HL-60 (cell line): ENCODE measurements at regions not wholly inside any gene's neighbourhood (a gene's known extent, or its start where the extent isn't known, plus 50 kb on each side); places are given as distances from the start of the nearest gene placed in this dataset.

Source experiments
- DNase-seq, 2 experiments: peaks; one replicate each; pipeline ENCODE4 v3.0.0-alpha.2; 2010 to 2020; ENCODE audit warnings: low read depth in 1 of 2, low spot score in 1 of 2
- H3K27ac ChIP-seq: fragments of 250-450 bp; sonication (Bioruptor Pico); replicated peaks from 2 replicates; pipeline ENCODE4 v1.5.1; 2020; ENCODE audit warnings: mild to moderate bottlenecking, moderate library complexity
- H3K27me3 ChIP-seq: fragments of 250-450 bp; sonication (Bioruptor Pico); 2 replicates; pipeline ENCODE4 v1.5.1; 2021; ENCODE audit warnings: mild to moderate bottlenecking, moderate library complexity; ENCODE audit not compliant: insufficient read depth, poor library complexity, severe bottlenecking
- H3K4me3 ChIP-seq: replicated peaks from 2 replicates; pipeline ENCODE4 v1.5.1; 2011; ENCODE audit warnings: mild to moderate bottlenecking, control low read depth, low read length; ENCODE audit not compliant: insufficient read depth
- CTCF ChIP-seq: IDR thresholded peaks from one replicate; pipeline ENCODE4 v1.5.1; 2011; ENCODE audit warnings: low read length, control low read depth, inconsistent platforms; ENCODE audit not compliant: insufficient read depth
- GABPA ChIP-seq: IDR thresholded peaks from 2 replicates; pipeline ENCODE4 v1.6.1; 2012; ENCODE audit warnings: low read depth
- POLR2AphosphoS5 ChIP-seq: IDR thresholded peaks from 2 replicates; pipeline ENCODE4 v1.6.1; 2012; ENCODE audit warnings: low read depth
- REST ChIP-seq: IDR thresholded peaks from 2 replicates; pipeline ENCODE4 v1.6.1; 2012; ENCODE audit warnings: low read depth; ENCODE audit not compliant: insufficient replicate concordance
- SPI1 ChIP-seq: IDR thresholded peaks from 2 replicates; pipeline ENCODE4 v1.6.1; 2012; ENCODE audit warnings: low read depth, mild to moderate bottlenecking, borderline replicate concordance

- no peak overlapping the region for H3K4me3 ChIP-seq
Observed at GRCh38 chr7:22611758-22612079, 111.7 kb upstream of the STEAP1B start.

GRCh38 chr7:22610951-22611757 lies 111.2 kb upstream of the STEAP1B start:
- TF ChIP-seq CTCF (no peak), SPI1 (no peak), POLR2AphosphoS5 (no peak), GABPA (no peak), REST (no peak)
- no peak overlapping the region for H3K4me3 ChIP-seq
- no peak overlapping the region for H3K27ac ChIP-seq
- no peak for DNase-seq
- peaks cover 3% of the 10 kb centered on the region for H3K27me3 ChIP-seq

More at GRCh38 chr7:22611758-22612079, 111.7 kb upstream of the STEAP1B start:
- no peak for DNase-seq
- TF ChIP-seq POLR2AphosphoS5 (no peak), REST (no peak), GABPA (no peak), CTCF (no peak), SPI1 (no peak)
- Histone ChIP-seq H3K27me3 (peaks cover 3% of the 10 kb centered on the region), H3K27ac (no peak overlapping the region)

- no peak for DNase-seq
- Histone ChIP-seq H3K4me3 (no peak overlapping the region), H3K27me3 (peaks cover 3% of the 10 kb centered on the region), H3K27ac (no peak overlapping the region)
- TF ChIP-seq GABPA (no peak), SPI1 (no peak), REST (no peak), CTCF (no peak), POLR2AphosphoS5 (no peak)
Observed at GRCh38 chr7:22610263-22610662, 110.3 kb upstream of the STEAP1B start.
